ENCODE measurements at regions not wholly inside any gene's neighbourhood (a gene's known extent, or its start where the extent isn't known, plus 50 kb on each side); places are given as distances from the start of the nearest gene placed in this dataset.
"Not testable (repeated sequence)": the region's sequence is repeated elsewhere in the genome, so short reads cannot be mapped to it uniquely, and the experiment has no call there.

DNA sequence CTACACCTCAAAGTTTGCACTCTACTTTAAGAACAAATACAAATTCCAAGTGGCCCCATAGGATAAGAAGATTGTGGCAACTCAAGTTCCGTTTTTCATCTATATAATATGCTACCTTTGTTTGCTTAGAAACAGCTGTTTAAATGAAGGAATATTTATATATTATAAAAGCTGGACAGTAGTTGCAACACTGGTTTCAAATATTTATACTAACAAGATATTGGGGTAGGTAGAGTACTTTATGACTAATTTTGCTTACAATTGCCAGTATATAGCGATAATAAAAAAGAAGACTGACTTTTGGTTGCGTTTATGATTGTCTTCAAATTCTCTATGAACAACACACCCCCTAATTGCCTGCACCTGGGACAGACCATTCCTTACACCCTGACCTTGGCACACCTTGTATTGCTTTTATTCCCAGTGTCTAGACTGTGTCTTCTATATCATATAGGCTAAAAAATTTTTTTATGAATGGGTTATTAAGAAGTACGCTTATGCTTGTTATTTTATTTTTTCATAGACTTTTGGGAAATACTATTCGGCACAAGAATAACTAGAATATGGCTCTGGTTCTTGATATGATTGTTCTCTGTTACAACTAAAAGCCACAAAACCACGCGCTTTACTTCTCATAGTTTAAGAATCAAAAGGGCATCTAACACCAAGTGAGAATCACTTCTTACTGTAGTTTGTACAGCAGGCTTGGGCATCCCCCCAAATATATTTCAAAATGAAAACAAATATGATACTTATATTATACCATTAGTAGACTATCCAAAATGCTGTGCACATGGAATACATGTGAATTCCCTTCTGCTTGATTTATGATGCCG, 455.4 kb upstream of the DCN start:
- in situ Hi-C loops (cut with MboI; ENCODE audit: low sequenced_read_pairs), result no loop called here

DNA sequence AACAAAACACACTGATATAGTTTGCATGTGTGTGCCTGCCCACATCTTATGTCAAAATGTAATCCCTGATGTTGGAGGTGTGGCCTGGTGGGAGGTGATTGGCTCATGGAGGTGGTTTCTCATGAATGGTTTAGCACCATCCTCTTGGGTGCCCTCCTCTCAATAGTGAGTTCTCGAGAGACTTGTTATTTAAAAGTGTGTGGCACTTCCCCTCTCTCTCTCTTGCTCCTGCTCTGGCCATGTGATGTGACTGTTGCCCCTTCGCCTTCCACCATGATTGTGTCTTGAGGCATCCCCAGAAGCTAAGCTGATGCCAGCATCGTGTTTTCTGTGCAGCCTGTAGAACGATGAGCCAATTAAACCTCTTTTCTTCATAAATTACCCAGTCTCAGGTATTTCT, 454.1 kb upstream of the DCN start:
- in situ Hi-C loops (cut with MboI; ENCODE audit: low sequenced_read_pairs), result no loop called here

DNA sequence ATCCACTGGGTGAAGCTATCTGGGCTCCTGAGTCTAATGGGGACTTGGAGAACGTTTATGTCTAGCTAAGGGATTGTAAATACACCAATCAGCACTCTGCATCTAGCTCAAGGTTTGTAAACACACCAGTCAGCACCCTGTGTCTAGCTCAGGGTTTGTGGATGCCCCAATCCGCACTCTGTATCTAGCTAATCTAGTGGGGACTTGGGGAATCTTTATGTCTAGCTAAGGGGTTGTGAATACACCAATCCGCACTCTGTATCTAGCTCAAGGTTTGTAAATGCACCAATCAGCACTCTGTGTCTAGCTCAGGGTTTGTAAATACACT, 451.7 kb upstream of the DCN start:
- in situ Hi-C loops (cut with MboI; ENCODE audit: low sequenced_read_pairs), result not testable (repeated sequence)

DNA sequence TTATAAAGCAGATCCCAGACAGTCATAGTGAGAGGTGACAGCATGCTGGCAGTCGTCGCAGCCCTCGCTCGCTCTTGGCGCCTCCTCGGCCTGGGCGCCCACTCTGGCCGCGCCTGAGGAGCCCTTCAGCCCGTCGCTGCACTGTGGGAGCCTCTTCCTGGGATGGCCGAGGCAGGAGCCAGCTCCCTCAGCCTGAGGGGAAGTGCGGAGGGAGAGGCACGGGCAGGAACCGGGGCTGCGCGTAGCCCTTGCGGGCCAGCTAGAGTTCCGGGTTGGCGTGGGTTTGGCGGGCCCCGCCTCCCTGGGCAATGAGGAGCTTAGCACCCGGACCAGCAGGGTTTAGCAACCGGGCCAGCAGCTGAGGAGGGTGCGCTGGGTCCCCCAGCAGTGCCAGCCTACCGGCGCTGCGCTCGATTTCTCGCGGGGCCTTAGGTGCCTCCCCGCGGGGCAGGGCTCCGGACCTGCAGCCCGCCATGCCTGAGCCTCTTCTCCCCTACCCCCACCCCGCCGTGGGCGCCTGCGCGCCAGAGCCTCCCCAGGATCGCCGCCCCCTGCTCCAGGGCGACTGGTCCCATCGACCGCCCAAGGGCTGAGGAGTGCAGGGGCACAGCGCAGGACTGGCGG, 451.2 kb upstream of the DCN start:
- in situ Hi-C loops (cut with MboI; ENCODE audit: low sequenced_read_pairs), result no loop called here

DNA sequence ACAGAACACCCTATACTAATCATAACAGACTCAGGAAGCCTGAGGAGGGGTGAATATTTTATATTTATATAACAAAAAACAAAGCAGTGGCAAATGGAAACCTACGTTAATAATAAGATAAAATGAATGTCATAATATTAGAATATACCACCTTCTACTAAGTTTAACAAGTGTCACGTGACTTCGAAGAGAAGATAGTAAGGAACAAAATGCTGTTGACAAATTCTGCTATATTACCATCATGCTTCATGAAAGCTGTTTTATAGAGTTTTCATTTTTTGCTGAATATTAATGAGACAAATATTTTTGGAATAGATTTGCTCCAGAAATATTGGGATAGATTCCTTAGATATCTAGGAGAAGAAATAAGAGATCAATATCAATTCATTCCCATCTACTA, 450.6 kb upstream of the DCN start:
- in situ Hi-C loops (cut with MboI; ENCODE audit: low sequenced_read_pairs), result no loop called here

DNA sequence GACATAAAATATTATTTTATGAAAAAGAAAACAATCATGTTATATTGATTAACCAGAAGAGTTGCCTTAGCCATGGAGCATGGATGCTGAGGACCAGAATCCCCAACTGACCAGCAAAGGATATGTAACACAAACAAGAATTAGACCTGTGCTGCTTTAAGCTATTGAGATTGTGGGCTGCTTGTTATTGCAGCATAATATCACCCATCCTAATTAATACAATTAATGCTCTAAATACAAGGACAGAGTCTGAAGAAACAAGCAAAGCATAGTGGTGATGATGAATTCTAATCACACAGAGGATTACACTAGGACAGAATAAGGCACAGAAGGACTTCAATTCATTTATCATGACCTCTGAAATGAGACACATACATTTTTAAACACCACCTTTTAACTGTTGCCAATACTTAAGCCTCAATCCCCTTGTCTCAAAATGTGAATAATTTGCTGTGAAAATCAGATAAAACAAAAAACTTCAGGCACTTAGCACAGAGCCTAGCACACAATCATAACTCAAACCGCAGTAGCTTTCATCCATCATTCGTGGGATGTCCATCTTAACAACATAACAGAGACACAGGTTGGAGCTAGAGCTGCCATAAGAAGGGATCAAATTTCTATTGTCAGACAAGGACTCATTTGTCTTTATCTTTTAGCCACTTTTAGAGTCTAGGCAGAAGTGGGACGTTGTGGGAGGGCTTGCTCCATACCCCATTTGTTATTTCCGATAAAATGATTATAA, 449.6 kb upstream of the DCN start:
- in situ Hi-C loops (cut with MboI; ENCODE audit: low sequenced_read_pairs), result no loop called here

DNA sequence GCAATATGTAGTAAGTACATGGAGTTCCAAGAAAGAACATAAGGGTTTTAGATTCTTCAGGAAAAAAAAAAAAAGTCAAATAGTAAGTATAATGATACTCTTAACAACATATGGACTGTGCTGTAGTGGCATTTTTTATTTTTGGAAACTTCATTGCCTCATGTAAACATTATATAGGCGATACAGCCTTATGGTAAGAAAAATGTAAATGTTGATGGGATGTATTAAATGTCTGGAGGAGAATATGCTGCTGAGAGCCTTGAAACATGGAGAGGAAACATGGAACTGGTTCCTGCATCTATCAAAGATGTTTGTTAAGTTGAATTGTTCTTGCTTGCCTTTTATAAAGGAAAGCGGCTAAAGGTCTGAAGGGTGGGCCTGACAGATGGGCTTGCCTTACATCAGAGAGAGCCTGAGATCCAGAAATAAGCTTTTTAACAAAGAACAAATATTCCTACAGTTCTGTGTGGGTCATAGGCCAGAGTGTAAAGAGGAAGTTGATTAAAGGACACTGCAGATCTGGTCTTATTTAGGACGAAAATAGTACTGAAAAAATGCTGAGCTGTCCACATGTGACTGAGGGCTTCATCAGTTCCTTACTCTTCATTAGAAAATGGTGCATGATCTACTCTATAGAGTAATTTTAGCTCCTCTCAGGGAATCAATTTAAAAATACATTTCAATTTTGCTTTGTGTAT, 448.1 kb upstream of the DCN start:
- in situ Hi-C loops (cut with MboI; ENCODE audit: low sequenced_read_pairs), result no loop called here

DNA sequence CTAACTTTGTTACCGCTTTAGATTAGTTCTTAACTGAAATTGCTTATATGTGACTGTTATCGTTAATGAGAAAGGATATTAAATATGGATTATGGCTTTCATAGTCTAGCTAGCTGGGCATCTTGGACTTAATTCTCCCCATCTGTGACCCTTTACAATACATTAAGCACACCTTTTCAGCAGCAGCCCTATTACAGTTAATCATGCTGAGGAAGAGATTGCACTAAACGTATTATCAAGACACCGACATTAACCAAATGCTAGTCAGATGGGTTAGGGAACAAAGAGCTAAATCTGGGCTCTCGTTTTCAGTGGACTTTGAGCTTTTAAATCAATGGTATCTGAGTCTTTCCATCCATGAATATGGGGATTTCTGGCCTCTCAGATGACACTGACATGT, 447.5 kb upstream of the DCN start:
- in situ Hi-C loops (cut with MboI; ENCODE audit: low sequenced_read_pairs), result no loop called here

DNA sequence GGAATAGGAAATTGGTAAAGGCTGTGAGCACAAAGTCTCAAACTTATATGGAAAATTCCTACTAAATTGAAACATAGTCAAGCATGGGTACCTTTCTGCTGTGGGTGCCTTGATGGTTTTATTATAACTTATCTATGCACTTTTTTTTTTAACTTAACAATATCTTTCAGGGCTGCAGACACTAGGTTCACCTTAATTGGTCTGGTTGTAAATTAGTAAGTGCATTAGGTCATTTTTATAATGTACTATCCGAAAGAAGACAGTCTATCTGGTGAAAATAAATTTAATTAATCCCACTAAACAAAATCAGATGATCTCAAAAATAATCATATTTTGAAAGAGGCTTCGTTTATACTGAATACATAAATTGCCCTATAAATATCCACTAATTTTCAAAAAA, 446.8 kb upstream of the DCN start:
- in situ Hi-C loops (cut with MboI; ENCODE audit: low sequenced_read_pairs), result no loop called here

DNA sequence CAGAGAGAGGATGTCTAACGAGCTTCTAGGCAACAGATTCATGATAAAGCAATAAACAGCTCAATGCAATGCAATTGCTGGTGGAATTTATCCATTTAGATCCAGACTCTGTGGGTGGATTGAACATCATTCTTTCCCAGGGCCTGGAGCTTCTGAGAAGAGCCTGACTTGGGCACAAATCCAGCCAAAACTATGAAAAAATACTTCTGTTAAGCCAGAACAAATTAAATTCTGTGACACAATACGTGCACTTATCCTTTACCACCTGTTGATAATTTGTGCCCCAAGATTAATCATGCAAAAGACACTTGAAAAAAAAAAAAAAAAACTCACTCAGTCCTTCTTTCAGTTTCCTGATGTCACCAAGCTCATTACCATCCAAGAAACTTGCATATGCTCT, 446.0 kb upstream of the DCN start:
- in situ Hi-C loops (cut with MboI; ENCODE audit: low sequenced_read_pairs), result no loop called here

DNA sequence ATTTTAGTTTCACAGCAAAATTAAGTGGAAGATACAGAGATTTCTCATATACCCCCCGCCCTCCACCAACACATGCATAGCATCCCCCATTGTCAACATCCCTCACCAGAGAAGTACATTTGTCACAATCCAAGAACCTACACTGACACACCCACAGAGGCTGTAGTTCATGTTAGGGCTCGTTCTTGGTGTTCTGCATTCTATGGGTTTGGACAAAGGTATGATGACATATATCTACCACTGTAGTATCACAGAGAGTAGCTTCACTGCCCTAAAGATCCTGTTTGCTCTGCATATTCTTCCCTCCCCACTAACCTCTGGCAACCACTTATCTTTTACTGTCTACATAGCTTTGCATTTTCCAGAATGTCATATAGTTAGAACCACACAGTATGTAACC, 444.6 kb upstream of the DCN start:
- in situ Hi-C loops (cut with MboI; ENCODE audit: low sequenced_read_pairs), result no loop called here

DNA sequence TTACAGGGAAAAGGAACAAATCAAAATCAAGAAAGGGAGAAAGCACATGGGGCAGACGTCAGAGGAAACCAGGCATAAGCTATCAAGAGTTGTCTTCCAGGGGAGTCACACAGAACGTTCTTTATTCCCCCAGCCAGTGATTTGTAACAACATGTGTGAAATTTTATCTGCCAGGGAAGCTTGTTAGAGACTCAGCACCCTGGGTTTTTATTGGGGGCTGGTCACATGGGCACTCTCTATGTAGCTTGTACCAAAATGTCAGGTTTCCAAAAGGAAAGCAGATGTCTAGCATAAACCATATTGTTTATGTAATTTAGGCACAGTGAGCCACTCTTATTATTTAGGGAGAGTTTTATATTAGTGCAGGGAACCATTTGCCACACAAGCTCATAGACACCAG, 440.4 kb upstream of the DCN start:
- in situ Hi-C loops (cut with MboI; ENCODE audit: low sequenced_read_pairs), result no loop called here

DNA sequence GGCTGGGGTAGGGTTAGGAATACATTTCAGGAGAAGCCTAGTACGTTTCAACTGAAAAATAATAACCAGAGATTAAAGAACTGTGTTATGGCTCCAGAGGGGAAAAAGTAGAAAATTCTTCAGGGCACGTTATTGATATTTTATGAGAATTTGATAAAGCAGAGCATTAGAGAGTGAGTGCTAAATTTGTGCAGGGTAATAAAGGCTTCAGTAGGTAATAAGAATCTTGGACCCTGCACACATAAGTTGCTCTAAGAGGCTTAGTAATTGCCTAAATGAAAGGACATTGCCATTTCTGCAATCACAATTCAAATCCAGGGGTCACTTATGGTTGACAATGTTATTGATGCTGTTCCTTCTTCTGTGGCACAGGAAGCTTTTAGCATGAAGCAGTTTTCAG, 439.4 kb upstream of the DCN start:
- in situ Hi-C loops (cut with MboI; ENCODE audit: low sequenced_read_pairs), result no loop called here

DNA sequence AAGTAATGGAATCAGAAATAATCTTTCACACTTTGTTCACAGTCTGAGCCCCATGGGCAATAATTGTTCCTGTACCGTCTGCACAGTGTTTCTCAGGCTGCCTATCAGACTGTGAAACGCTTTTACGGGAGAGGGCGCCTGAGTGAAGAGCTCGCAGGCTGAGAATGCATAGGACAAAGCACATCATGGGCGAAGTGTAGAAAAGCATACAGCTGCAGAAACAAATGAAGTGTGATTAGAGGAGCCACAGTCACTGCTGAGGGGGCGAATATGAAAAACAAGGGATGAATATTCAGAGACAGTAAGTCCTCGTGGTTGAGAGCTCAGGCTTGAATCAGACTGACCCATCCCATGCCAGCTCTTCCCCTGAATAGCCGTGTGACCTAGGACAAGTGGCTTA, 438.4 kb upstream of the DCN start:
- in situ Hi-C loops (cut with MboI; ENCODE audit: low sequenced_read_pairs), result no loop called here

DNA sequence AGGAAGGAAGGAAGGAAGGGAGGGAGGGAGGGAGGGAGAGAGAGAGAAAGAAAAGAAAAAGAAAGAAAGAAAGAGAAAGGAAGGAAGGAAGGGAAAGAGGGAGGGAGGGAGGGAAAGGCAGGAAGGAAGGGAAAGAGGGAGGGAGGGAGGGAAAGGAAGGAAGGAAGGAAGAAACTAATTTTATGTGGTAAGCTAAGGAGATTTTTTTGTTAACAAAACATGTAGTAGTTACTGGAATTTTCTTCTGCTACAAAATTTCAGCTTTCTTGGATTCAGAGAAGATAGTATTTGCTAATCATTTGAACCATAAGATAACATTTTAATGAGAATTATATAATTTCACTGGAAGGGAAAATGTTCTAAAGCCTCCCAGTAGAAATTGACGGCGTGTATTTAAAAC, 437.8 kb upstream of the DCN start:
- in situ Hi-C loops (cut with MboI; ENCODE audit: low sequenced_read_pairs), result no loop called here

DNA sequence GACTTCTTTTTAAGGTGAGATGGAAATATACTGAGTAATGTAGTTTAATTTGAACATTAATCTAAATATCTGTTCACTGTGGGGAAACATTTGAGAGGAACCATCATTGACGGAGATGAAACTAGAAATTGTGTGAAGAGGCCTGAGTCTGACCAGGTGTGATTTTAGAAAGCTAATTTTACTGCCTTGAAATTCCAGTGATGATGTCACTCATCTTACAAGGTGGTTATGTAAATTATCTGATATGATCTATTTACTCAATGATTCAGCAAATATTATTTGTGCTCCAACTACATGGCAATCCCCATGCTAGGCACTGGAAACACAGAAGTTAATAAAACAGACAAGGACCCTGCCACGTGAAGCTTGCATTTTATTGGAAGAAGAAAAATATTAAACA, 435.7 kb upstream of the DCN start:
- in situ Hi-C loops (cut with MboI; ENCODE audit: low sequenced_read_pairs), result no loop called here

DNA sequence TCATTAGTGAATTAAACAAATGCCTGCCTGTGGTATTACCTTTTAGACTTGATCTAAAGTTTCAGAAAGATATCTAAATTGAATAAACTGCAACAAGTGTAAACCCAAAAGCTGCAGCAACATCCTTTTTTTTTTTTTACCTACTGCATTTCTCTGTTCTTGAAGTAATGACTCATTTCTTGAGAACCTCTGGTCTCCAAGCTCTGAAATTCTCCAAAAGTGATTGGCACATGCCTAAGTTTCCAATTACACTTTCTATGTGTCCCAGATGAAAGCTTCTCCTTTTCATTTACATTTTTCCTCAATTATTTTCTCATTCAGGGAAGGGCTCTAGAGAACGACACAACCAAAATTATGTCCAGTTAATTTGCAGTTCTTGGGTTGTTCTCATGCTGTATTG, 435.2 kb upstream of the DCN start:
- in situ Hi-C loops (cut with MboI; ENCODE audit: low sequenced_read_pairs), result no loop called here

DNA sequence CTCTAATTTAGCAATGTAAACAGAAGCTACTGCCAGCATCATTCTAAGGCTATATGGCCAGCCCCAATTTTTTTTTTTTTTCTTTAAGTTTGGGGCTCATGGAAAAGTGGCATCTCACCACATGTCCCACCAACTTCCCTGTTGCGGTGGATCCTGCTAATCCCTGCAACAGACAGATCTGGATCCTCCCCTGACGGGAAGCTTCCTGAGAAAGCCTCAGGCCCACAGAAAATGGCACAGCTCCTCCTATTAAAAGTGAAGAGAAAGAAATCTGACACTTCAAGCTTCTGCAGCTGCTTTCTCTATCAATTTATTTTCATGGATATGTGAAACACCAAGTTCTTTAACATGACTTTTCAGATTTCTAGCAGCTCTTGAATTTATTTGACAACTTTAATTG, 433.8 kb upstream of the DCN start:
- in situ Hi-C loops (cut with MboI; ENCODE audit: low sequenced_read_pairs), result no loop called here

DNA sequence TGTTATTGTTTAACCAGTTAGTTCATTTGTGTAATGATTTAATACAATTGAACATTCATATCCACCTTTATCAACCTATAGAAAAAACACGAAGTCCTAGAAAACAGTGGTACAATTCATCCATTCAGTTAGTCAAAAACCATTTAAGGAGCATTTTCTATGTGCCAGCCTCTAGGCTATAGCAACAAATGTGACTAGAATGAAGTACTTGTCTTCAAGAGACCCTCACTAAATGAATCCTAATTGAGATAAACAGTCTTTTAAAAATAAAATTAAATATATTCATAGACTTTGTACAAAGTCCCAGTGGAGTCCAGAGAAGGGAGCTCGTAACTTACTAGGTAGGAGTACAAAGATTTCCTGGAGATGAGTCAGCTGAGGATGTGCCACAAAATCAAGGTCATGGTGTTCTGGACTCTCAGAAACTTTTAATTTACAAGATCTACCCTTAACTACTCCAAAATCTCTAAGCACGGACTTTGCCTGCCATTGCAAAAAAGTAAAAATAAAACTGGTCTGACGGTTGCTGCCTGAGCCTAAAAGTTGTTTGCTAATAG, 430.7 kb upstream of the DCN start:
- in situ Hi-C loops (cut with MboI; ENCODE audit: low sequenced_read_pairs), result no loop called here

DNA sequence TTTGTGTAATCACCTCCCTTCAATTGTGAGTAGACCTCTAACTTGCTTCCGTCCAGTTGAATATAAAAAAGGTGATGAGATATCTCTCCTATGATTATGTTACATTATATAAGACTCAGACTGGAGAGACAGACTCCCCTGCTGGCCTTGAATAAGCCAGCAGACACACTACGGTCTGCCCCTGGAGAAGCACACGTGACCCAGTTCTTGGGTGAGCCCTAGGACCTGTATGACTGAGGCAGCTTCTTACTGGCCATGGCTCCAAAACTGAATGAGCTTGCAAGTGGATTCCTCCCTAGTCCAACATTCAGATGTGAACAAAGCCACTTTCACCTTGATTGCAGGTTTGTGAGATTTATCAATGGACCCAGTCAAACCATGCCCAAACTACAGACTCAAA, 427.9 kb upstream of the DCN start:
- in situ Hi-C loops (cut with MboI; ENCODE audit: low sequenced_read_pairs), result no loop called here

DNA sequence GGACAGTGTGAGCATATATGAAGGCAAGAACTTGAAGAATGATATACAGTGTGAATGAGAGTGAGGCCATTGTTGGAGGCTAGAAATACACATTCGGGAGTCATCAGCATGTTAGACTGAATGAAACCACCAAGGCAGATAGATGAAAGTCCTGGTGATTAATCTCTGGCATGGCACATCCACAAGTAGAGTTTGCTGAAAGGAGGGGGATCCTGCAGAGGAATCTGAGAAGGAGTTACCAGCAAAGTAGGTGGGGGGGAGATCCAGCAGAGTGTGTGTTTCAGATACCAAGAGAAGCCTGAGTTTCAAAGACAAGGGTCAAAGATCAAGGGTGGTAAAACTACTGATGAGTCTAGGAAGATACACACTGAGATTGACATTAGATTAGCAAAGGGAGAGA, 426.7 kb upstream of the DCN start:
- in situ Hi-C loops (cut with MboI; ENCODE audit: low sequenced_read_pairs), result no loop called here

All from HL-60/S4 (cell line).